ENCODE measurements at regions not wholly inside any gene's neighbourhood (a gene's known extent, or its start where the extent isn't known, plus 50 kb on each side); places are given as distances from the start of the nearest gene placed in this dataset.

GRCh38 chr6:155738602-155739105, 283.0 kb upstream of the NOX3 start:
- WGBS (ENCODE audit: missing lambda C conversion rate), result 36% methylated on average over 3 of the region's 3 CpGs
- FAIRE-seq (no peak), ATAC-seq (no peak), DNase-seq (ENCODE audit: low read depth in 1 of 2, low spot score in 1 of 2) (no peak)
- ChIA-PET POLR2A (no interaction called here), CTCF (no interaction called here)
- no peaks in the 10 kb centered on the region for H3K4me1 ChIP-seq
- no peak overlapping the region for H3K4me2 ChIP-seq
- no peaks in the 10 kb centered on the region for H3K9me3 ChIP-seq
- no peak overlapping the region for H3K4me3 ChIP-seq
- no peak overlapping the region for H3K27ac ChIP-seq
- no peak for TF ChIP-seq POLR2A (IDR thresholded peaks at IDR 0.05; ENCODE audit: low read length)
- no peak for TF ChIP-seq KDM1A (IDR thresholded peaks at IDR 0.05; ENCODE audit: low read depth)
- no peak for TF ChIP-seq ELK1 (IDR thresholded peaks at IDR 0.05; ENCODE audit: low read depth, low read length)
- TF ChIP-seq CHD2 (IDR thresholded peaks at IDR 0.05; ENCODE audit: low read length, partially characterized antibody), result no peak
- no peak for TF ChIP-seq MAX (IDR thresholded peaks at IDR 0.05)
- no peak for TF ChIP-seq MYC (IDR thresholded peaks at IDR 0.05; ENCODE audit: borderline replicate concordance, low read length)
- no peak for TF ChIP-seq CHD4 (IDR thresholded peaks at IDR 0.05; ENCODE audit: borderline replicate concordance)

- CTCF ChIA-PET, result no interaction called here
- no peak for ATAC-seq
- Histone ChIP-seq H3K9me3 (no peaks in the 10 kb centered on the region), H3K27ac (no peak overlapping the region), H3K4me1 (no peaks in the 10 kb centered on the region), H3K4me2 (no peak overlapping the region), H3K4me3 (no peak overlapping the region)
- no peak for DNase-seq (ENCODE audit: low read depth in 1 of 2, low spot score in 1 of 2)
- TF ChIP-seq MAX (IDR thresholded peaks at IDR 0.05) (no peak), RNF2 (IDR thresholded peaks at IDR 0.05; ENCODE audit: borderline replicate concordance, low read depth) (no peak), POLR2AphosphoS2 (conservative IDR thresholded peaks at IDR 0.05; ENCODE audit: low read length) (no peak), CHD2 (IDR thresholded peaks at IDR 0.05; ENCODE audit: low read length, partially characterized antibody) (no peak), BCL3 (IDR thresholded peaks at IDR 0.05) (no peak), NFE2L2 (conservative IDR thresholded peaks at IDR 0.05; ENCODE audit: low read length) (no peak), E2F6 (IDR thresholded peaks at IDR 0.05; ENCODE audit: borderline replicate concordance, low read depth) (no peak), SMC3 (IDR thresholded peaks at IDR 0.05) (no peak), CHD4 (IDR thresholded peaks at IDR 0.05; ENCODE audit: borderline replicate concordance) (no peak), RARB (CRISPR knock-in tag; IDR thresholded peaks at IDR 0.05) (no peak), MAZ (IDR thresholded peaks at IDR 0.05; ENCODE audit: borderline replicate concordance, low read depth, low read length) (no peak), JUN (IDR thresholded peaks at IDR 0.05) (no peak), GATA3 (IDR thresholded peaks at IDR 0.05; ENCODE audit: borderline replicate concordance) (no peak), EP300 (IDR thresholded peaks at IDR 0.05) (no peak)
- POLR2A ChIA-PET, result no interaction called here
- no peak for FAIRE-seq
- WGBS (ENCODE audit: missing lambda C conversion rate), result 16% methylated on average over 1 of the region's 1 CpG
Observed at GRCh38 chr6:155717374-155717773, 261.7 kb upstream of the NOX3 start.

- H3K4me2 ChIP-seq, result no peak overlapping the region
- CTCF ChIA-PET, result no interaction called here
- H3K27ac ChIP-seq, result no peak overlapping the region
- TF ChIP-seq RCOR1 (IDR thresholded peaks at IDR 0.05; ENCODE audit: low read depth, low read length) (no peak), HES2 (IDR thresholded peaks at IDR 0.05) (no peak), RFX5 (IDR thresholded peaks at IDR 0.05) (no peak), MAX (IDR thresholded peaks at IDR 0.05) (no peak), SMC3 (IDR thresholded peaks at IDR 0.05) (no peak), NR3C1 (IDR thresholded peaks at IDR 0.05) (no peak), E2F6 (IDR thresholded peaks at IDR 0.05; ENCODE audit: borderline replicate concordance, low read depth) (no peak), POLR2A (IDR thresholded peaks at IDR 0.05; ENCODE audit: low read length) (no peak), KDM5A (IDR thresholded peaks at IDR 0.05) (no peak), ZC3H11A (IDR thresholded peaks at IDR 0.05) (no peak), MAFK (IDR thresholded peaks at IDR 0.05; ENCODE audit: partially characterized antibody) (no peak), EHF (CRISPR knock-in tag; IDR thresholded peaks at IDR 0.05) (no peak), HOXB13 (CRISPR knock-in tag; IDR thresholded peaks at IDR 0.05; ENCODE audit: low read depth) (no peak), RARB (CRISPR knock-in tag; IDR thresholded peaks at IDR 0.05) (no peak), NFE2L2 (conservative IDR thresholded peaks at IDR 0.05; ENCODE audit: low read length) (no peak), HDAC2 (IDR thresholded peaks at IDR 0.05) (no peak), ZNF302 (CRISPR knock-in tag; IDR thresholded peaks at IDR 0.05) (no peak)
- no peak for ATAC-seq
- WGBS (ENCODE audit: missing lambda C conversion rate), result 38% methylated on average over 2 of the region's 2 CpGs
- DNase-seq (ENCODE audit: low read depth in 1 of 2, low spot score in 1 of 2), result no peak
- no peaks in the 10 kb centered on the region for H3K4me1 ChIP-seq
- FAIRE-seq, result no peak
- no peaks in the 10 kb centered on the region for H3K9me3 ChIP-seq
- no peak overlapping the region for H3K4me3 ChIP-seq
- POLR2A ChIA-PET, result no interaction called here
Observed at GRCh38 chr6:155710704-155711103, 255.1 kb upstream of the NOX3 start.

Data from A549 (cell line).